ENCODE measurements at regions not wholly inside any gene's neighbourhood (a gene's known extent, or its start where the extent isn't known, plus 50 kb on each side); places are given as distances from the start of the nearest gene placed in this dataset.

DNA sequence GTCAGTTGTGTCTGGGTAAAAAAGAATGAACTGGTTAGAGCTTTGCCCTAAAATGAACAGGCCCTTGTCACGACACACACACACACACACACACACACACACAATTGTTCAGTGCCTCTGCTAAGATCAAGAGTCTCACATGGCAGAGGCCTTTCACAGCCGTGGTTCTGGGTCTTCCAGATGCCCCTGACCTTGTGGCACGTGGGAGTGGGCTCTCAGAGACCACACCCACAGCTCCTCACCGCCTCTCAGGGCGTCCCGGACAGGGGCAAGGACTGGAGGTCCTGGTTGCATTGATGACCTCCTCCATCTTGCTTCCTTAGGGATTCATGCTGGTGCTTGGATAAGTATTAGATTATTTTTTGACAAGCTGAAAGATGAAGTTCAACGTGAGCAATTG lies 101.0 kb downstream of the HSPH1 start:
- no peak for TF ChIP-seq EZH2phosphoT487 (IDR thresholded peaks at IDR 0.05; ENCODE audit: borderline replicate concordance, low read depth)
- TF ChIP-seq SMC3 (IDR thresholded peaks at IDR 0.05; ENCODE audit: low read depth, low read length), result no peak
- no peak for TF ChIP-seq YY1 (IDR thresholded peaks at IDR 0.05; ENCODE audit: low read depth)
- TF ChIP-seq, protein P1, sequence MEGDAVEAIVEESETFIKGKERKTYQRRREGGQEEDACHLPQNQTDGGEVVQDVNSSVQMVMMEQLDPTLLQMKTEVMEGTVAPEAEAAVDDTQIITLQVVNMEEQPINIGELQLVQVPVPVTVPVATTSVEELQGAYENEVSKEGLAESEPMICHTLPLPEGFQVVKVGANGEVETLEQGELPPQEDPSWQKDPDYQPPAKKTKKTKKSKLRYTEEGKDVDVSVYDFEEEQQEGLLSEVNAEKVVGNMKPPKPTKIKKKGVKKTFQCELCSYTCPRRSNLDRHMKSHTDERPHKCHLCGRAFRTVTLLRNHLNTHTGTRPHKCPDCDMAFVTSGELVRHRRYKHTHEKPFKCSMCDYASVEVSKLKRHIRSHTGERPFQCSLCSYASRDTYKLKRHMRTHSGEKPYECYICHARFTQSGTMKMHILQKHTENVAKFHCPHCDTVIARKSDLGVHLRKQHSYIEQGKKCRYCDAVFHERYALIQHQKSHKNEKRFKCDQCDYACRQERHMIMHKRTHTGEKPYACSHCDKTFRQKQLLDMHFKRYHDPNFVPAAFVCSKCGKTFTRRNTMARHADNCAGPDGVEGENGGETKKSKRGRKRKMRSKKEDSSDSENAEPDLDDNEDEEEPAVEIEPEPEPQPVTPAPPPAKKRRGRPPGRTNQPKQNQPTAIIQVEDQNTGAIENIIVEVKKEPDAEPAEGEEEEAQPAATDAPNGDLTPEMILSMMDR (IDR thresholded peaks at IDR 0.05), result no peak
- TF ChIP-seq, protein P2, sequence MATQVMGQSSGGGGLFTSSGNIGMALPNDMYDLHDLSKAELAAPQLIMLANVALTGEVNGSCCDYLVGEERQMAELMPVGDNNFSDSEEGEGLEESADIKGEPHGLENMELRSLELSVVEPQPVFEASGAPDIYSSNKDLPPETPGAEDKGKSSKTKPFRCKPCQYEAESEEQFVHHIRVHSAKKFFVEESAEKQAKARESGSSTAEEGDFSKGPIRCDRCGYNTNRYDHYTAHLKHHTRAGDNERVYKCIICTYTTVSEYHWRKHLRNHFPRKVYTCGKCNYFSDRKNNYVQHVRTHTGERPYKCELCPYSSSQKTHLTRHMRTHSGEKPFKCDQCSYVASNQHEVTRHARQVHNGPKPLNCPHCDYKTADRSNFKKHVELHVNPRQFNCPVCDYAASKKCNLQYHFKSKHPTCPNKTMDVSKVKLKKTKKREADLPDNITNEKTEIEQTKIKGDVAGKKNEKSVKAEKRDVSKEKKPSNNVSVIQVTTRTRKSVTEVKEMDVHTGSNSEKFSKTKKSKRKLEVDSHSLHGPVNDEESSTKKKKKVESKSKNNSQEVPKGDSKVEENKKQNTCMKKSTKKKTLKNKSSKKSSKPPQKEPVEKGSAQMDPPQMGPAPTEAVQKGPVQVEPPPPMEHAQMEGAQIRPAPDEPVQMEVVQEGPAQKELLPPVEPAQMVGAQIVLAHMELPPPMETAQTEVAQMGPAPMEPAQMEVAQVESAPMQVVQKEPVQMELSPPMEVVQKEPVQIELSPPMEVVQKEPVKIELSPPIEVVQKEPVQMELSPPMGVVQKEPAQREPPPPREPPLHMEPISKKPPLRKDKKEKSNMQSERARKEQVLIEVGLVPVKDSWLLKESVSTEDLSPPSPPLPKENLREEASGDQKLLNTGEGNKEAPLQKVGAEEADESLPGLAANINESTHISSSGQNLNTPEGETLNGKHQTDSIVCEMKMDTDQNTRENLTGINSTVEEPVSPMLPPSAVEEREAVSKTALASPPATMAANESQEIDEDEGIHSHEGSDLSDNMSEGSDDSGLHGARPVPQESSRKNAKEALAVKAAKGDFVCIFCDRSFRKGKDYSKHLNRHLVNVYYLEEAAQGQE (IDR thresholded peaks at IDR 0.05; ENCODE audit: low read depth, low read length), result no peak
- no peak for TF ChIP-seq POLR2AphosphoS5 (IDR thresholded peaks at IDR 0.05; ENCODE audit: low read depth, low read length)
- no peak for TF ChIP-seq NFIC (IDR thresholded peaks at IDR 0.05; ENCODE audit: borderline replicate concordance)
- TF ChIP-seq, protein P3, sequence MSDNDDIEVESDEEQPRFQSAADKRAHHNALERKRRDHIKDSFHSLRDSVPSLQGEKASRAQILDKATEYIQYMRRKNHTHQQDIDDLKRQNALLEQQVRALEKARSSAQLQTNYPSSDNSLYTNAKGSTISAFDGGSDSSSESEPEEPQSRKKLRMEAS (IDR thresholded peaks at IDR 0.05; ENCODE audit: low read depth), result no peak
